Fibroblast of gingiva (primary cell): ENCODE measurements at regions not wholly inside any gene's neighbourhood (a gene's known extent, or its start where the extent isn't known, plus 50 kb on each side); places are given as distances from the start of the nearest gene placed in this dataset.

ENCODE experiments used
- DNase-seq: peaks from one replicate; pipeline ENCODE4 v3.0.0-alpha.2; 2011; ENCODE audit warnings: low read depth

- DNase-seq: no peak
Measured at GRCh38 chr11:115555336-115556090, 51.3 kb upstream of the CADM1 start.
